Gastroesophageal sphincter (tissue), 4 donors: ENCODE measurements at regions not wholly inside any gene's neighbourhood (a gene's known extent, or its start where the extent isn't known, plus 50 kb on each side); places are given as distances from the start of the nearest gene placed in this dataset.

ENCODE experiments used
- ATAC-seq: fragments of 150-250 bp; one replicate; pipeline ENCODE4 v1.9.1; 2016; ENCODE audit warnings: mild to moderate bottlenecking, moderate library complexity
- H3K27ac ChIP-seq, 4 donors: fragments of 200-600 bp; sonication (generic) in 3 of 4; 1 replicate in 3 of 4; 2 replicates in 1 of 4; pipeline ENCODE4 v1.5.1; 2016 to 2019
- H3K27me3 ChIP-seq: fragments of 200-600 bp; sonication (generic); one replicate; pipeline ENCODE4 v1.5.1; 2019
- H3K36me3 ChIP-seq, 2 donors: fragments of 200-600 bp; sonication (generic); one replicate each; pipeline ENCODE4 v1.5.1; 2019; ENCODE audit warnings: control low read depth in 1 of 2
- H3K4me1 ChIP-seq, 3 donors: fragments of 200-600 bp; sonication (generic); 1 replicate in 2 of 3; 2 replicates in 1 of 3; pipeline ENCODE4 v1.5.1; 2016 to 2019; ENCODE audit warnings: control low read depth in 2 of 3
- H3K4me3 ChIP-seq, 2 donors: fragments of 200-600 bp; sonication (generic); one replicate each; pipeline ENCODE4 v1.5.1; 2019; ENCODE audit warnings: mild to moderate bottlenecking in 1 of 2, moderate library complexity in 1 of 2
- H3K9me3 ChIP-seq, 3 donors: fragments of 200-600 bp; sonication (generic); one replicate each; pipeline ENCODE4 v1.5.1; 2017 to 2019; ENCODE audit warnings: control low read depth in 2 of 3
- EP300 ChIP-seq: sonication (generic); formaldehyde crosslinking; IDR thresholded peaks from one replicate; pipeline ENCODE4 v1.6.1; 2017; ENCODE audit warnings: antibody characterized with exemption, mild to moderate bottlenecking
- POLR2A ChIP-seq, 2 donors: fragments of 450-650 bp; IDR thresholded peaks; one replicate each; pipeline ENCODE4 v1.6.1; 2017; ENCODE audit warnings: antibody characterized with exemption in 2 of 2, mild to moderate bottlenecking in 2 of 2, moderate library complexity in 1 of 2
- POLR2AphosphoS5 ChIP-seq: sonication (generic); formaldehyde crosslinking; IDR thresholded peaks from one replicate; pipeline ENCODE4 v1.6.1; 2017; ENCODE audit warnings: antibody characterized with exemption
- WGBS, 2 donors: methylation state at CpG; one replicate each; pipeline ENCODE4 v1.1.5; 2018; ENCODE audit warnings: low coverage in 1 of 2; 5-methylcytosine and 5-hydroxymethylcytosine counted together
- TF ChIP-seq, protein P1 (sequence below), 4 experiments: fragments of 200-600 bp in 2 of 4; fragments of 450-650 bp in 2 of 4; sonication (generic) in 1 of 4; IDR thresholded peaks; one replicate each; pipeline ENCODE4 v1.5.1; 2017 to 2019; ENCODE audit warnings: antibody characterized with exemption in 4 of 4, mild to moderate bottlenecking in 2 of 4, moderate library complexity in 2 of 4

DNA sequence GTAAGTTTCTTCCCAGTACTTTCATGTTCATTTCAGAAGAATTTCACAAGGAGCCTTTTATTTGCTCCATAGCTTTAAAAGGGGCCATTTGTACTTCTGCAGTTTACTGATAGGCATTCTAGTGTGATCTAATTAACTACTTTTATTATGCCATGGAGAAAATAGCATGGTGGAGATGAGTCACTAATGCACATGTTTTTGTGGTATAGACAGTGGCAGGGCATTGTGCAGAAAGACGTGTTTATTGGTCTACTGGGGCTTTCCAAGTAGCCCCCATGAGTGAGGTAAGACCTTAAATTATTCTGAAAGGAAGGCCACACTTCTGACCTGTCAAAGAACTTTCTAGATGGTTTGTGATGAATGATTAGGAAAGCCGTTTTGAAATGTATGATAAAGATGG is 810.0 kb upstream of the NR2F2 start:
- WGBS, 2 donors = 60 to 79% methylated on average over 2 of the region's 2 CpGs
- Histone ChIP-seq H3K9me3 (no peaks in the 10 kb centered on the region), H3K36me3 (no peaks in the 10 kb centered on the region), H3K4me3 (no peak overlapping the region), H3K27me3 (no peaks in the 10 kb centered on the region), H3K27ac (no peak overlapping the region), H3K4me1 (no peaks in the 10 kb centered on the region)
- ATAC-seq = no peak
- TF ChIP-seq POLR2A (IDR thresholded peaks at IDR 0.05) (no peak), POLR2AphosphoS5 (no peak), EP300 (no peak)
- TF ChIP-seq, protein P1, sequence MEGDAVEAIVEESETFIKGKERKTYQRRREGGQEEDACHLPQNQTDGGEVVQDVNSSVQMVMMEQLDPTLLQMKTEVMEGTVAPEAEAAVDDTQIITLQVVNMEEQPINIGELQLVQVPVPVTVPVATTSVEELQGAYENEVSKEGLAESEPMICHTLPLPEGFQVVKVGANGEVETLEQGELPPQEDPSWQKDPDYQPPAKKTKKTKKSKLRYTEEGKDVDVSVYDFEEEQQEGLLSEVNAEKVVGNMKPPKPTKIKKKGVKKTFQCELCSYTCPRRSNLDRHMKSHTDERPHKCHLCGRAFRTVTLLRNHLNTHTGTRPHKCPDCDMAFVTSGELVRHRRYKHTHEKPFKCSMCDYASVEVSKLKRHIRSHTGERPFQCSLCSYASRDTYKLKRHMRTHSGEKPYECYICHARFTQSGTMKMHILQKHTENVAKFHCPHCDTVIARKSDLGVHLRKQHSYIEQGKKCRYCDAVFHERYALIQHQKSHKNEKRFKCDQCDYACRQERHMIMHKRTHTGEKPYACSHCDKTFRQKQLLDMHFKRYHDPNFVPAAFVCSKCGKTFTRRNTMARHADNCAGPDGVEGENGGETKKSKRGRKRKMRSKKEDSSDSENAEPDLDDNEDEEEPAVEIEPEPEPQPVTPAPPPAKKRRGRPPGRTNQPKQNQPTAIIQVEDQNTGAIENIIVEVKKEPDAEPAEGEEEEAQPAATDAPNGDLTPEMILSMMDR (IDR thresholded peaks at IDR 0.05) = no peak

DNA sequence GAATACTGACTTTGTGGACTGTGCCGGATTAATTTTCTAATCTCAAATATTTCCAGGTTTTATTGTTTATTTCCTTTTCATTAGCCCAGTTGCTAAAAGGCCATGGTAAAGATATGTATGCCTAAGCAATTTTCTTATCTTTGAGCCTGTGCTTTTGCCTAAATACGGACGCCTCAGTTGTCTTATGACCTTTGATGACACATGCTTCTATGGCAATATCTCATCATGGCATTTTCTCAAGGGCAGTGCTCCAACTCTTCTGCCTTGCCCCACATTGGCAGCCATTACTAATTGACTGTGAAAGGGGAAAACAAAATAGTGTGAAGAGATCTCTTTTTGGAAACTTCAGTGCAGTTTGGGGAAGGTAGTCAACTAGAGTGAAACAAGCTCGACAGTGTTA is 809.6 kb upstream of the NR2F2 start:
- TF ChIP-seq EP300 (no peak), POLR2AphosphoS5 (no peak), POLR2A (IDR thresholded peaks at IDR 0.05) (no peak)
- TF ChIP-seq, protein P1 (IDR thresholded peaks at IDR 0.05) = no peak
- ATAC-seq = no peak
- 78 to 89% methylated on average over 4 of the region's 4 CpGs for WGBS, 2 donors

DNA sequence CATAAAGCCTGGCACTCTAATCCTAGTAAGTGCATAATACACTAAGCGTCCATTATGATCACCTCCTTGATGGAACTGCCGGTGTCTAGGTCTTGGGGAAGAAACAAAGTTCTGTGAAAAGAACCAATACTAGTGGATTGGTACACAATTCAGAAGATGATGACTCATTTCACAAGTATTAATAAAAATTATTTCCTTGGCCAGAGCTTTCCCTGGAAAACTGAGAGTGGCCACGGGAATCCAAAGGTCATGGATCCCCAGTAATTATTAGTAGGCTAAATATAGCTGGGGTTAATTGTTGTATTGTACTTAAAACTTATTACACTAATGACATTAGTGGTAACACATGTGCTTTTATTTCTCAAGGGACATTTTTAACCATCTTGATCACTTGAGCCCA is 808.0 kb upstream of the NR2F2 start:
- Histone ChIP-seq H3K4me1 (no peaks in the 10 kb centered on the region), H3K36me3 (no peaks in the 10 kb centered on the region), H3K9me3 (no peaks in the 10 kb centered on the region), H3K4me3 (no peak overlapping the region), H3K27ac (no peak overlapping the region), H3K27me3 (no peaks in the 10 kb centered on the region)
- 73 to 95% methylated on average over 3 of the region's 3 CpGs for WGBS, 2 donors
- TF ChIP-seq POLR2A (IDR thresholded peaks at IDR 0.05) = no peak
- TF ChIP-seq POLR2AphosphoS5 = no peak
- no peak for TF ChIP-seq EP300
- TF ChIP-seq, protein P1 (IDR thresholded peaks at IDR 0.05) = no peak
- no peak for ATAC-seq

More for the DNA sequence above, 809.6 kb upstream of the NR2F2 start:
- no peak overlapping the region for H3K27ac ChIP-seq
- H3K27me3 ChIP-seq = no peaks in the 10 kb centered on the region
- H3K4me1 ChIP-seq = no peaks in the 10 kb centered on the region
- no peaks in the 10 kb centered on the region for H3K9me3 ChIP-seq
- no peak overlapping the region for H3K4me3 ChIP-seq
- no peaks in the 10 kb centered on the region for H3K36me3 ChIP-seq

DNA sequence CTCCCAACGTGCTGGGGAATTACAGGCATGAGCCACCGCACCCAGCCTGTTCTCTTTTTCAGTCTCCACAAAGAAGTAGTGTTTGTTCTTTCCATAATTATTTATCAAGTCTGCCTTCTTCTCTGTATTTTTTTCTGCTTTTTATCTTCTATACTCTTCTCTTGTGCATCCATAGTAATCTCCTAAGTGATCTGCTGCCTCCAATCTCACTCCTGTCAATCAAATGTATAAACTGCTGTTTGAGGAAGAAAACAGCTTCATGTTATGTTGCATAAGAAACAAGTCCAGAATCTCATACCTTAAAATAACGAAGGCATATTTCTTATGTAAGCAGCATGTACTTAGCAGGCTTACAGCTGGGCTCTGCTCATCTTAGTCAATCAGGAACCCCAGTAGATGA is 801.6 kb upstream of the NR2F2 start:
- no peak for ATAC-seq
- Histone ChIP-seq H3K27me3 (no peaks in the 10 kb centered on the region), H3K9me3 (no peaks in the 10 kb centered on the region), H3K4me1 (peaks cover 0 to 19% (median 0%) of the 10 kb centered on the region in 3 donors), H3K27ac (no peak overlapping the region), H3K4me3 (no peak overlapping the region), H3K36me3 (no peaks in the 10 kb centered on the region)
- TF ChIP-seq EP300 (no peak), POLR2AphosphoS5 (no peak), POLR2A (IDR thresholded peaks at IDR 0.05) (no peak)
- TF ChIP-seq, protein P1 (IDR thresholded peaks at IDR 0.05) = no peak
- 81 to 84% methylated on average over 2 to 3 of the region's 3 CpGs for WGBS, 2 donors

DNA sequence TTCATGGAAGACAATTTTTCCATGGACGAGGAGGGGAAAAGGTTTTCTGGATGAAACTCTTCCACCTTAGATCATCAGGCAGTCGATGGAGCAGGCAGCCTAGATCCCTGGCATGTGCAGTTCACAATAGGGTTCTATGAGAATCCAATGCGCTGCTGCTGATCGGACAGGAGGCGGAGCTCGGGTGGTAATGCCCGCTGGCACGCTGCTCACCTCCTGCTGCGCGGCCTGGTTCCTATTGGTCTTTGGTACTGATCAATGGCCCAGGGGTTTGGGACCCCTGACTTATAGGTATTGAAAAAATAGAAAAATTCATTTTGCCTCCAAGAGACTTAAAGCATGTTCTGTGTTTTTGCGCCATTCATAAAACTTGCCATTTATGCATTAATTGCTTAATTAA is 793.9 kb upstream of the NR2F2 start:
- ATAC-seq = no peak
- Histone ChIP-seq H3K27ac (no peak overlapping the region), H3K36me3 (no peaks in the 10 kb centered on the region), H3K4me3 (no peak overlapping the region), H3K9me3 (no peaks in the 10 kb centered on the region), H3K27me3 (no peaks in the 10 kb centered on the region), H3K4me1 (peaks cover 0 to 10% (median 0%) of the 10 kb centered on the region in 3 donors)
- WGBS, 2 donors = 96 to 98% methylated on average over 9 to 10 of the region's 11 CpGs
- no peak for TF ChIP-seq EP300
- no peak for TF ChIP-seq POLR2AphosphoS5
- no peak for TF ChIP-seq POLR2A (IDR thresholded peaks at IDR 0.05)
- TF ChIP-seq, protein P1 (IDR thresholded peaks at IDR 0.05) = no peak
